HG02610 (cell line): ENCODE measurements at regions not wholly inside any gene's neighbourhood (a gene's known extent, or its start where the extent isn't known, plus 50 kb on each side); places are given as distances from the start of the nearest gene placed in this dataset.
"Not testable (repeated sequence)": the region's sequence is repeated elsewhere in the genome, so short reads cannot be mapped to it uniquely, and the experiment has no call there.

ENCODE experiments used
- ATAC-seq: cut with Tn5 transposase; IDR thresholded peaks from one replicate; pipeline ENCODE4 v1.9.1; 2021; ENCODE audit warnings: mild to moderate bottlenecking, moderate library complexity; ENCODE audit not compliant: unreplicated experiment

DNA sequence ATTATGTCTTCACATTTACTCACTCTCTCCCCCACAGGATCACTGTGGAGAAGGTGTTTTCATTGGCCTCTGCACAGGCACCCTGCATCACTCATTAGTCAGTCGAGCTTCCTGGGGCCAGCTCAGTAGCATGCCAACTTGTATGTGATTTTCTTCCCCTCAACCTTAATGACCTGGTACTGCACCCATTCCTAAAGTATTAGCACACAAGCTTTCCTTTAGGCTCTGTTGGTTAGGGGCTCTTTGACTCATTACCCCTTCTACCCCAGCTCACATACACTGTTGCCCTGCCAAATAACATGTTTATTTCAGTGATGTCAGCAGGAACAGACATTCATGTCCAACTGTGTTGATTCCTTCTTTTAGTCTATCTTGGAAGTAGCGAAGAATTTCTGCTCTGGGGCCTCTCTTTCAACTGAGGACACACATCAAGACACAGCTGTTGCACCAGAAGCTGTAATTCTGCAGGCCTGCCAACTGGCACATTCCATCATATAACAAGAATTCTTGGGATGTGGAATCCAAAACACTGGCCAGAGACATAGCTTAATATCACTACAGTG is 603.5 kb upstream of the ADAMTS5 start:
- ATAC-seq = no peak

DNA sequence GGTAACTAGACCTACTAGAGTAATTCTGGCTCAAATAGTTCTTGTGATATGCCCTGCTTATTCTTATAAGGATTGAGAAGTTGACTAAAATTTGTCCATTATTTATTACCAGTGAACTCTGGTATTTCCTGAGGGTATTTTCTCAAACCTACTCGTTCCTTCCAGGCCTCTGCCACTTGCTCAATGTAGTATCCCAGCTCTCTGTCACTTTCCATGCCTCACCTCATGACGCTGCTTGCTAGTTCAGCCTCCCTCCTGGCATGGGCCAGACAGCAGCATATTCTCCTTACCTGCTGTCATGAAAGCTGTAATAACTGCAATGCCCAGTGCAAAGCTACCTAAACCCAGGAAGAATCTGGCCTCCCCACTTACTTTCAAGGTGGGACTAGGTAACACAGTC is 602.9 kb upstream of the ADAMTS5 start:
- no peak for ATAC-seq

DNA sequence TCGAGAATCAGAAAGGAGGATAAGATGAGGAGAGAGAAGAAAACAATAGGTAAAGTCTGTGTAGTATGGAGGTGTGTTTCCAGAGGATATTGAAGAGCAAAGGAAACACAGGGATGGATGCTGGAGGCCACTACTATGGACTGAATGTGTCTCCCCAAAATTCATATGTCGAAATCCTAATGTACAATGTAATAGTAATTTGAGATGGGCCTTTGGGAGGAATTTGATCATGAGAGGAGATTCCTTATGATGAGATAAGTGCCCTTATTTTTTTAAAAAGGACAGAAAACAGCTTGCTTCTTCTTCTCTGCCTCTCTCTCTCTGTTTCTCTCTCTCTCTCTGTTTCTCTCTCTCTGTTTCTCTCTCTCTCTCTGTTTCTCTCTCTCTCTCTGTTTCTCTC is 602.2 kb upstream of the ADAMTS5 start:
- ATAC-seq = no peak

DNA sequence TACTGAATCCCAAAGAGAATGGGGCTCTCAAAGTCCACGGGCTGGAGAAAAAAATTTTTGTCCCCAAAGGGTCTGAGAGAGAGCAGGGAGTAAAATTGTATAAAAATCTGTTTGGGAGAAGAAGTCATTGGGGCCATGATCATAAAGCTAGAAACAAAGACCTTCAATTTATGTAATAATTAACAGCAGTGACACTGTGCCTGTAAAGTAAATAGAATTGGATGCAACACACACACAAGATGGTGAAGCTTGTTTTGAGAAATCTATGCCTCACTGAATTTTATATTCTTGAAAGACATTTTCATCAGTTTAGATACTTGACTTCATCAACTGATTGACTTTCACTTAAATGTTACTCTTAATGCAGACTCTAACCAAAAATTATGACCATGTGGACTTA is 600.5 kb upstream of the ADAMTS5 start:
- ATAC-seq = no peak

DNA sequence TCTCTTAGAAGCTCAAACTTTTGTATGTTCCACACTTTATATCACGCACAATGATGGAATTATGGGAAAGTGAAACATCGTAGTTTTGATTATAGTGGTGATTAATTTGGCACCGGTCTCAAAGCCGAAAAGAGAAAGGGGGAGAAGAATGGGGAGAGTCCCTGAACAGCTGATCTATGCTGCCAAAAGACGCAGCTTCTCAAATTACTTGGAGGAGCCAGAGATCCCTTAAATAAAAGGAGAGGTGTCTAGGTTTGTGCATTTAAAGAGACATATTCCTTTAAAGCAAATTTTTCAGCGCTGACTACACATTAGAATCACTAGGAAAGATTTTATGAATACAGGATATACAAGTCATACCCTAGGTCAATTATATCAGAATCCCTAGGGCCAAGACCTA is 599.6 kb upstream of the ADAMTS5 start:
- ATAC-seq = no peak

DNA sequence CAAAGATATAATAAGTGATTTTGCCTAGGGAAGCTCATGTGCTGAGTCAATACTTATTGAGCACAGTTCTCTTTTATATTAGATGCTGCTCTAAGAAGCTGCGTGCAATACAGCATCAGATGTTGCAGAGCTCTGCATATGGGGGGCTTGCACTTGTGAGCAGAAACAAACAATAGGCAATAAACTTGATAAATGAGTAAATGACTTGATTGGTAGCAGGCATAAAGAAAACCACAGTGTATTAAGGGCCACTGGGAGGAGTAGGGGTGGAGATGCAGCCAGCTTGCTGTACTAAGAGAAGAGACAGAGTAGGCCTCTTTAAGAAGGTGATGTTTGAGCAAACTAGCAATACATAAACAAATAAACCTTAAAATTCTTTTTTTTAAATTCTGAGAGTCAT is 598.5 kb upstream of the ADAMTS5 start:
- ATAC-seq = no peak

DNA sequence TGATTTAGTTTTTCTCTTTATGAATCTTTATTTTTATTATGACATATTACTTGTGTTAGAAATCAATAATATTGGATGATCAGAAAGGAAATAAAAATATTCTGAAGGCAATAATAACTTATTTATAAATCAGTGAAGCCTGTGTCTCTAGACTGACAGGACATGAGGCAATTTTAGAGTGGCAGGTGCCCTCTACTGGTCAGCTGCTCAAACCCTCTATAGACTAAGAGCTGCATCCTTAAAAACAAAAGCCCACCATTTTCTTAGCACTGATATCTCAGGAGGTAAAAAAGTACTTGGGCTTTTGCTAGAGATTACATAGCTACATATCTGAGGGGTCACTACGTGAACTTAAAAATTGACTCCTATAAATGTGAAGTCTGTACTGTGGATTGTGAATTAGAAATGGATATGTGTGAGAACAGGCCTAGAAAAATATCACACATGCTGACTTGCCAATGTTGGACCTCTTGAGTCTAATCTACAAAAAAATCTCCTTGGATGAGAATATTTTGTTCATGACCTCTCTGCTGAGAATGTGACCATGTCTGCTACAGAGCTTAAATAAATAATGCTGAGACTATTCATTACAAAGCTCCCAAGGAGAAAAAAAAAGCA is 597.9 kb upstream of the ADAMTS5 start:
- ATAC-seq = no peak

DNA sequence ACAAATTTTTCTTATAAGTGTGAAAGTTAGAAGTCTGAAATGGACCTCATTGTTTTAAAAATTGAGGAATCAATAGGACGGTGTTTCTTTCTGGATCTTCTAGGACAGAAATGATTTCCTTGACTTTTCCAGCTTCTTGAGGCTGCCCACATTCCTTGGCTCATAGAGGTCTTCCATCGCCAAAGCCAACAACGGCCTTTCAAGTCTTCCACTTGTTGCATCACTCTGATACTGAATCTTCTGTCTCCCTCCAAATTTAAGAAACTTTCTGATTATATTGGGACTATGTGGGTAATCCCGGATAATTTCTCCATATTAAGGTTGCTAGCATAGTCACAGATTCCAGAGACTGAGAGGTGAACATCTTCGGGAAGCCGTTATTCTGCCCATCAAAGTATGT is 595.4 kb upstream of the ADAMTS5 start:
- no peak for ATAC-seq

DNA sequence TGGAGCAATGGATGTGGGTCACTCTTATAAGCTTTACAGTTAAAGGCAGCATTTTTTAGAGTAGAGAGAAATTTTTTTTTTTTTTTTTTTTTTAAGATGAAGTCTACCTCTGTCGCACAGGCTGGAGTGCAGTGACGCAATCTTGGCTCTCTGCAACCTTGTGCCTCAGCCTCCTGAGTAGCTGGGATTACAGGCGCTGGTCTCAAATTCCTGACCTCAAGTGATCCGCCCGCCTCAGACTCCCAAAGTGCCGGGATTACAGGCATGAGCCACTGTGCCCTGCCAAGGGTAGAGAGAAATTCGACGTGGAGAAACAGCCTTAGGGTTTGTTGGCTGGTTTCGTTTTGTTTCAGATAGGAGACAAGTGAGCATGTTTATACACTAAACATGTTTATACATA is 594.2 kb upstream of the ADAMTS5 start:
- no peak for ATAC-seq

DNA sequence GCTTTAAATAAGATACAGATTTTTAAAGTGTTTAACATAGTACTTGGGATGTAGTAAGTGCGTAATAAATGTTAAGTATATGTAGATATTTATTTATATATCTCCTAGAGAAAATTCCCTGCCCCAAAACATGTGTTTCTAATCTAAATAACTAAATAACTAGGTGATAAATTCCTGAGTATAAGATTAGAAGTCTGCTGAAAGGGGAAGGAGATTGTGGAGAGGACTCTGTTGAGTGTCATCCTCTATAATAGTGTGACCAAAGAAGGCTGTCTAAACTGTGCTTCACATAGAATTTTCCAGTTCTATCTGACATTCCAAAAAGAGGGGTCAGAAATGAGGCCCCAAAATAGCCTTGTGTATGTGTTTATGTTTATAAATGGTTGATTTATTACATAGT is 590.5 kb upstream of the ADAMTS5 start:
- ATAC-seq = no peak

DNA sequence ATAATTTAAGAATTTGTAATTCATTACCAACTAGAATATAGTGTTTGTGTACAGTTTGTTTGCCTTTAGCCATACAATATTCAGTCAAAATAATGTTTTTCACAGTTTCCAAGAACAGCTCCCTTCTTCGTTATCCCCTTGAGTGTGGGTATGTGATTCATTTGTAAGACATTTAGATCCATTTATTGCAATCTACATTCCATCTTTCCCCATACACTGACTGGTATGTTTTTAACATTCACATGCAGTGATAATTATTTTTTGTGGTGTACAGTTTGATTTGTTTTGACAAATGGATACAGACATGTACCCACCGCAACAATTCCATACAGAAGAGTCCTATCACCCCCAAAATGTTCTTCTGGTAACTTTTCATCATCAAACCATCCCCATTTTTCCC is 589.1 kb upstream of the ADAMTS5 start:
- no peak for ATAC-seq

DNA sequence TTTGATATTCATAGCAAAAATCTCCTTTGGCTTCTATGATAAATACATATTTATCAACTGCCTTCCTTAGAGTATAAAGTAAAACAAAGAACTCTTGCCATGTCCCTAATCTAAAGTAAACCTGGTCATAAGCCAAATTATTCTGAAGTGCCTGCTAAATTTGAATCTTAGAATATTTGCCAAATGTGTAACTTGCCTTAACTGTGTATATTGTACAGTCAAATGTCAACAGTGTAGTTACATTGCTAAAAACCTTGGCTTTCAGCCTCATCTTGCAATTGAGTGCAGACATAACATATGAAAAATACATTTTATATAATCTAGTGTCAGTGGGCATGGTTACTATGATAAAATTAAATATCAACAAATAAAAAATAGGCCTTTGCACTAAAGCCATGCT is 583.4 kb upstream of the ADAMTS5 start:
- no peak for ATAC-seq

DNA sequence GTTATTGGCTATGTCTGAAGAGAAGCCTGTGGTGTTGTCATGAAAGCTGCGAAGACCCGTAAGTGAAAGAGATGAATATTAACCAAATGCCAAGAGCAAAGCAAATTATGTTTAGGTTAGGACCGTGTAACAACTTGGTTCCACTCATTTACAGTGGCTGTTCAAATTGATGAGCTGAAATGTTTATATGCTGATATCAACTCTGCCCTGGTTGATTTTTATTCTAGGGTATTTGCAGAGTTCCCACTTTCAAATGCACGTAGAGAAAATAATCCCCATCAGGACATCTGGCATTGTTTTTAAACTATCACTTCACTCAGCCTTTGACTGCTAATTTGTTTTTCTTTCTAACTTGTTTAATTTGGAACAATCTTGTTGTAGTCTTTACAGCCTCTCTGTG is 581.6 kb upstream of the ADAMTS5 start:
- ATAC-seq = no peak

DNA sequence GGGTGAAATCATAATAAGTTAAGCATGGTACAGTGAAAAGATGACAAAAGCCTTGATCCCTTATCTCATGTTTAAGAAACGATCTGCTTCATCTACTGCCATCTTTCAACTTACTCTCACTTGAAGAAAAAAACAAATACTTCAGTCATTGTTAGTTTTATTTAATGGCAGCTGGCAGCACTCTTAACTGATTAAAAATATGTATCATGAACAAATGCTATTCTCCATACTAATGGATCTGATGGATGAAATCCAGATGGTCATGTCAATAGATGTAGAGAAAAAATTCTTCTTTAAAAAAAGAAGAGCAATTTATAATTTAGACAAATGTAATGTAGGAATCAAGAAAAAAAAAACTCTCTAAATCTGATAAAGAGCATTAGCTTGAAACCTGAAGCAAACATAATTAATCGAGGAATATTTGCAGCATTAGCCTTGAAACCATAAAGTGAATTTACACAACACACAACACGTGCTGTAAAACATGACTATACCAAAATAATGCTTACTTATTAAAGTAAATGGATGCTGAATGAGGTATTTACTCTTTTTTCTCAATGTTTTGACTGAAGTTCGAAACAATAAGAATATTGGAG is 579.0 kb upstream of the ADAMTS5 start:
- no peak for ATAC-seq

DNA sequence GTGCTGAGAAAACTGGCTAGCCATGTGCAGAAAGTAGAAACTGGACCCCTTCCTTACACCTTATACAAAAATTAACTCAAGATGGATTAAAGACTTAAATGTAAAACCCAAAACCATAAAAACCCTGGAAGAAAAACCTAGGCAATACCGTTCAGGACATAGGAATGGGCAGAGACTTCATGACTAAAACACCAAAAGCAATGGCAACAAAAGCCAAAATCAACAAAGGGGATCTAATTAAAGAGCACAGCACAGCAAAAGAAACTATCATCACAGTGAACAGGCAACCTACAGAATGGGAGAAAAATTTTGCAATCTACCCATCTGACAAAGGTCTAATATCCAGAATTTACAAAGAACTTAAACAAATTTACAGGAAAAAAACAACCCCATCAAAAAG is 575.2 kb upstream of the ADAMTS5 start:
- ATAC-seq = not testable (repeated sequence)

DNA sequence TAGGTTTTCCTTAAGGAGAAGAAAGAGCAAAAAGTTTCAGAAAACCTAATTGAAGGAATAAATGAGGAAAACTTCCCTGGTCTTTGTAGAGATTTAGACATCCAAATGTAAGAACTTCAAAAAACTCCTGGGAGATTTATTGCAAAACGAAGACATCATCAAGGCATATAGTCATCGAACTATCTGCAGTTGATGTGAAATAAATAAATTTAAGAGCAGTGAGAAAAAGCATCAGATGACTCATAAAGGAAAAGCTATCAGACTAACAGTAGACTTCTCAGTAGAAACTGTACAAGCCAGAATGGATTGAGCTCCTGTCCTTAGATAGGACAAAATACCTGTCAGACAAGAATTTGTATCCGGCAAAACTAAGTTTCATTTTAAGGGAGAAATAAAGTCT is 569.4 kb upstream of the ADAMTS5 start:
- ATAC-seq = no peak

DNA sequence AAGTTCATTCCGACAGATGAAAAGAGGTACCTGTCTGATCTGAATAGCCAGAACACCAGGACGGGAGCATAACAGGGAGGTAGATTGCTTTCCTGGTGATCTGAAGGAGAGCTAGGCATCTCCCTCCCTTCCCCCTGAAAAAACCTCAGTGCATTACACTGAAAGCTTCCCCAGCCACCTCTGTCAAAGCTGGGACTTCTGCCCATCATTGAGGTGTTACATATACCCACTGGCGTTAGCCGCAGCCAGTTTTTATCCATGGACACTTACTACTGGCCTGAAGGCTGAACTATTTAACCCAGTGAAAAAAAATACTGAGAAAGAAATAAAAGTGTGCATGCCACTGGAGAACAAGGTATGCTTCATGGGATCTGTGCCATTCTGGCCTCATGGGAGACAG is 568.3 kb upstream of the ADAMTS5 start:
- ATAC-seq = no peak

DNA sequence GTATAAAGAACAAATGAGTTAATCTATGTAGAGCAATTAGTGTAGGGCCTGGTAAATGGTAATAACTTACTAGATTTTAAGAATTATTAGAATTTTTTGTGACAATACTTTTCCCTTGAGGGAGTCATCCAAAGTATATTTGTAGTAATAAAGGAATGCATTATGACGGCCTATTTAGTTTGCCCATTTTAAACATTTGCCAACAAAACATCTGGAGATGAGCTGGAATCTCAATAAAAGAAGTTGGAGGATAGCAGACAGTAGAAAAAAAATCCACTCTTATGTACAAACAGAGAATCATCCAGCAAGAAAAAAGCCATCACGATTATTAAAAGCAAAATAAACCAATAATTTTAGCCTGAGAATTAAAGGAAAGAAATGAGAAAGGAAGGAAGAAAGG is 567.3 kb upstream of the ADAMTS5 start:
- no peak for ATAC-seq

DNA sequence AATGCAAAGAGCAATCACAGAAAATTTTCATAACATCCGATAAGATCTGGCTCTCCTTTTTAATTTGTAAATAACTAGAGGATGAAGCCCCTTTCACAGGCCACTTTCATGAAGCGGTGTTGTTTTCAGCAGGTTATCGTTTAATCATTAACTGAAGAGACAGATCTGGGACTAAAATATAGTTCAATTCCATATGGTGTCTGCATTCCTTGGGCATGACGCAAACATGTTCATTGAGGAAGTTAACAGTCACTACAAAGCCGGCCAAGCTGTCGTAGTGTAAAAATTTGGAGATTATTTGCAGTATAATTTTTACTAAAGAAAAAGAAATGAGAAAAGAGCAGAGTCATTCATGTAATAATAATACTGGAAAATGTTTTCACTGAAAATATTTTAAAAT is 565.2 kb upstream of the ADAMTS5 start:
- no peak for ATAC-seq

DNA sequence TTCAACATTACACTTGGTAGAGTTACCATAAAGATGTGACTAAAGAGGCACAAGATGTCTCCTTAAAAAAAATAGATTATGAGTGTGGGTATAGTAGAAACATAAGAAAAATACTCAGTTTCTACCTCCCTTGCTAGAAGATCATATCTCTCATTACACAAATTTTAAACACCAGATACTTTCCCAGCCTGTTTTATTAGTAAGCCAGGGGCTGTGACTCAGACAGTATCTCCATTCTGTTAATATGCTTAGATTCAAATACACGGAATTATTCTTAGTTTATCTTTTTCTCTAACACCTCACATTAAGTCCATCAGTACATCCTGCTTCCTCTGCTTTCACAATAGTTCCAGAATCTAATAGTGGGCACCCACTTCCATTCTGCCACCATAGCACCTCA is 561.8 kb upstream of the ADAMTS5 start:
- ATAC-seq = no peak

DNA sequence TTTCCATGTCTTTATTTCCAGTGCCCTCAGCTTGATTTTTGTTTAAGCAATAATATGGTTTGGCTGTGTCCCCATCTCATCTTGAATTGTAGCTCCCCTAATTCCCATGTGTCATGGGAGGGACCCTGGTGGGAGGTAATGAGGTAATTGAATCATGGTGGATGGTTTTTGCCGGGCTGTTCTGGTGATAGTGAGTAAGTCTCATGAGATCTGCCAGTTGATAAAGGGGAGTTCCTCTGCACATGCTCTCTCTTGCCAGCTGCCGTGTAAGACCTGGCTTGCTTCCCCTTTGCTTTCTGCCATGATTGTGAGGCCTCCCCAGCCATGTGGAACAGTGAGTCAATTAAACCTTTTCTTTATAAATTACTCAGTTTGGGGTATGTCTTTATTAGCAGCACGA is 559.6 kb upstream of the ADAMTS5 start:
- ATAC-seq = no peak

DNA sequence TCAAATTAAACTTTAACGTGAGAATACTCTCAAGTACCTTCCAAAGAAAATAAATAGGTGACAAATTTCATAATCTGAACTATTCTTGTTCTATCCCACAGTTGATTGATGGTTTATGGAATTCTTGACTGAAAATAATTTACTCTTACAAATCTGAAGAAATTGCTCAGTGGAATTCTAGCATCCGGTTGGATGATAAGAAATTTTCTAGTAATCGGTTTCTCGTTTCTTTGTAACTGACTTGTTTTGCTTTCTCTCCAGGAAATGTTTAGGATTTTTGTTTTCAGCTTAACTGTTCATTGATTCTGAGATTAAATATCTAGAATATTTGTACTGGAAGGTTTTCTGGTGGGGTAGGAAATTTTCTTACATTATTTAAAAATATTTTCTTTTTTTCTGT is 558.9 kb upstream of the ADAMTS5 start:
- ATAC-seq = no peak

DNA sequence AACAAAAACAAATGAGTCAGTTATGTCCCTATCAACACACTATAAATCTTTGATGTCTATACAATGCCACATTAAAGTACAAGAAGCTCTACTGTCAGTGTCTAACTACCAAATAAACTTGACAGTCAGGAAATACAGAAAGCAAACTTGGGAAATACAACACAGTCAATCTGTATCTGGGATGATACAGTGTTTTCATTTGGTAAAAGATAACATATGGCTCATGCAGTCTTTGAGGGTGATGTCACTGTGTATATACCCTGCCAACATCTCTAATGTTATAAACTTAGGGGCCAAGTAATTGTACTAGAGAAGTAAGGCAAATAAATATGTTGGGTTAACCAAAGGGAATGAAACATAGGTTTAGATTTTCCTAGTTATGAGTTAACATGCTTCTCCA is 552.5 kb upstream of the ADAMTS5 start:
- ATAC-seq = no peak
